Stimulated activated CD8-positive, alpha-beta memory T cell treated with anti-CD3 and anti-CD28 coated beads, Interleukin-15, amount 100 ng/mL, for 24 hours (primary cell): ENCODE measurements at regions not wholly inside any gene's neighbourhood (a gene's known extent, or its start where the extent isn't known, plus 50 kb on each side); places are given as distances from the start of the nearest gene placed in this dataset.

Experiments
- DNase-seq: peaks from one replicate; pipeline ENCODE4 v3.0.0-alpha.2; 2020; ENCODE audit warnings: low read depth

DNA sequence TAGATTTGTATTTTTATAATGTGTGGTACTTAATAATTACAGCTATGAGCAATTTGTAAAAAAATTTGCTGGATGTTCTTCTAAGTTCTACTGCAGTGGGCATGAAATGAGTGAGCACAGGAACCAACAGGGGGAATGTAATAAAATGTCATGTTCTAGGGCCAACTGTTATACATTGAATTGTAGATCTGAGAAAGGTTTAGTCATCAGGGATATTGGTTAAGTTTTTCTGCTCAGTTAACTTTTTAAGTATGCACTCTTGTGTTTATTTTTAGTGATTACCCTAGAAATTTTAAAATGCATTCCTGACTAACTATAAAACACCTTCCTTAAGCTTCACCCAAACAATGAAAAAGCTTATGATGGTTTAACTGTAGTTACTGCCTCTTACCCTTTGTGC is 101.8 kb downstream of the CAND1 start:
- DNase-seq: no peak

DNA sequence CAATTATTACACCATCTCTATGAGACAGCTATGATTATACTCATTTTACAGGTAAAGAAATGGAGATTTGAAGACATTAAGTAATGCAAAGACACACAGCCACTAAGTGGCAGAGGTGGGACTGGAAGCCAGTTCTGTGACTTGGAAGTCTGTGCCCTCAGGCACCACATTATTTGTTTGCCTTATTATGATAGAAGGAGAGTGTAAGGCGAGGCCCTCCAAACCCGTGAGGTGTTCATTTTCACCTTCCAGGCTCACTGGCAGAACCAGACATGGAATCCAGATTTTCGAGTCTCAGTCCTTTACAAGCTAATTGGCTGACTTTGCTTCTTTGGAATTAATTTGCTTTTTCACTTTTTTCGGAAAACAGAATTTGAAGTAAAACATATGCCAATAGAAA is 107.9 kb downstream of the CAND1 start:
- no peak for DNase-seq

DNA sequence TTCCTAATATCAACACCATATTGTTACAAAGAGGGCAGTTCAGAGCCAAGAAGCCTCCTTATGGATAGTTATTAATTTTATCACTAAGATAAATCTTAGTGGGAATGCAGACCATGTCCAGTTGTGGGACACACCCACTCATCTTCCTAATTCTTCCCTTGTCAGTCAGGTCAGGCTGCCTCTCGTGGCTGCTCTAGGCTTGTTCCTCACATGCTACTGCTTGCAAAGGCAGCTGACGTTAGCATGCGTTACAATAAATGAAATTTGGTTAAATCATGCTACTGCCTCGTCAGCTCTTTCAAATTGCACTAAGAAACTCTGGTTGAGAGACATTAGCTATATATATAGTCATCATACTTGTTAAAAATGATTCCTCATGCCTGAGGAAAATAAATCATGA is 108.4 kb downstream of the CAND1 start:
- DNase-seq: no peak

DNA sequence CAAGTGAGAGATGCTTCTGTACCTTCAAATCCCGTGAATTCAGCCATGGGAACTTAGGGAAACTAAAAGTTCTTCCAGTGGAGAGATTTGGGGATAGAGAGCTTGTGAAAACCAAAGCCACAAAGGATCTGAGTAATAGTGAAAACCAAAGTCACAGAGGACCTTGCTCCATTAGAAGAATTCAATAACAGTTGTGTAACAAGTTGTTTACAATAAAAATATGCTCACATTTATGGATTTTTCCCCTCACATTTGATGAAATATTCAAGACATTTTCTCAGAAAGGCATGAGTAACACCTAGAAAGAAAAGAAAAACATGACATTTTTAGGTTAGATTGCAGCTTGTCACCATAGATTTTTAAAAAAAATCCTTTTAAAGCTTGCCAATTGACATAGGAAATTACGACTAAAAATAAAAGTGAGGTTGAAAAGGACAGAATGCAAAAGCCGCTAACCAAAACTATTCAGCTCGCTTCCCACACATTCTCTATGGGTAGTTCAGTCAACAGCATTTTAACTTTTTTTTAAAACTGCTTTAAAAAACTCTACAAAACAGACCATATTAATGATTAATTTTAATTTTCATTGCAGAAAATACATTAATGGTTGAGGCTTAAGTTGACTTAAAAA is 113.2 kb downstream of the CAND1 start:
- no peak for DNase-seq

DNA sequence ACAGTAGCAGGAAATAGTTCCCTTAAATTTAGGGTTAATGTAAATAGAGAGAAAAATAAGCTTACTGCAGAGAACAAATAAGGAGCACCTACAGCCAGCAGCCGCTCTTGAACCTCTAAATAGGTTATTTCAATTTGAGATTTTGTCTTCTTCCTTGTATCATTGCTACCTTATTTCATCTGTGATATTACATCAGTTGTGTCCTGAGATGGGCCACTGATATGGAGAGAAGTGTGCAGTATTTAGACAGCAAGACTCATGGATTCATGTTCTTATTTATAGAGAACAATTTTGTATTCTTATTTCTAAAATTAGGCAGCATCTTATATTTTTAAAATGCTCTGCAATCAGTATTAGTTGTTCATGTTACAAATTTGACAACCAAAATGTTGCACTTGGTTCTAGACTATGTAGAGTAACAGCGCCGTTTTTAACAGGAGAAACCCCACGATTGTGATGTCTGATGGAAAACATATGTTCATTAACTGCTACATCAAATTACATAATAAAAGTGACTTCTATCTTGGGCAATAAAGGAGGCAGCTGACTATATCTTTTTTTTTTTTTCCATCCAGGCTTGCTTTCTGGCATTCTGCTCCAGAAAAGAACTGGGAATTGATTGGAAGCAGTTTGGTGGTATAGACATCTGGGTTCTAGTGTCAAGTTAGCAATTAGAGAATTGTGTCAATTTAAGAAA is 117.9 kb downstream of the CAND1 start:
- no peak for DNase-seq

DNA sequence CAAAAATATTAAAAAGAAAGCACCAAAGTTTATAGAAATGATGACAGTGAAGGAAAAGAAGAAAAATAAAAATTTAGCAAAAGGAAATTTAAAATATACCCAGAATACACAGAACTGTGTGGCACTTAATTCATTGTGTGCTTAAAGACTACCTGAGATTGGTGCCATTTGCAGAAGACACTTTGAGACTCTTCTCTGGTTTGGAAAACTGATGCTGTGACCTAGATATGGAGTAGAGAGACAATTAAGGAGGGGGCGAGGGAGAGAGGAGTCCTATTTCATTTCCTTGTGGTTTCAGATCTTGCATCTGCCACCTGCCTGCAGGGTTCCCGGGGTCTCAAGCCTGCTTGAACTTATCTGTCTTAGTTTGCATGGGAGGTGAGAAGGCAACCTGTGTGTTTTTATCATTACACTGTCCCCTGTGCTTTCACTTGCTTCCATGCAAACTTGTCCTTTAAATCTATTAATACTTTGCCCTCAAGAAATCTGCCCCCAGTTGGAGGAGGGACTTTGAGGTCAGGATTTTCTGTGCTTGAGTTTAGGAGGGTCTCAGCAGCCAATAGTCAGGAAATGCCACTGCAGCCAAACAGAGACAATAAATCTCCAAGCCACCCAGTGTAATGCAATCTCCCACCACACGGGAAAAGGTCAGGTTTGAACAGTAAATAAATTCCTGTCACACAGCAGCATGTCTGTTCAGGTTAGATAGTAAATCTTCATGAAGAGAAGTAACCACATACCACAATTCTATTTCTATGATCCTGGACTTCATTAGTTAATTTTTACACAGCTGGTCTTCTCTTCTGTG is 119.4 kb downstream of the CAND1 start:
- DNase-seq: no peak

DNA sequence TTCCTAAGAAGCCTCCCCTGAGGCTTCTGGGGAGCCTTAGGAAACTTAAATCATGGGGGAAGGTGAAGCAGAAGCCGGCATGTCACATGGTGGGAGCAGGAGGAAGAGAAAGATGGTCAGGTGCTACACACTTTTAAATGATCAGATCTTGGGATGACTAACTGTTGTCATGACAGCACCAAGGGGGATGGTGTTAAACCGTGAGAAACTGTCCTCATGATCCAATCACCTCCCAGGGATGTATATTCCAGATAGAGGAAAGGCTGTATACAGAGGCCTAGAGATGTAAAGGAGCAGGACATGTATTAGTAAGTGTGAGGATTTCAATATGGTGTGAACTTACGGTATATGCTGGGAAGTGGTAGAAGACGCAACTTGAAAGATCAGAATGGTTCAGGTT is 121.1 kb downstream of the CAND1 start:
- no peak for DNase-seq

DNA sequence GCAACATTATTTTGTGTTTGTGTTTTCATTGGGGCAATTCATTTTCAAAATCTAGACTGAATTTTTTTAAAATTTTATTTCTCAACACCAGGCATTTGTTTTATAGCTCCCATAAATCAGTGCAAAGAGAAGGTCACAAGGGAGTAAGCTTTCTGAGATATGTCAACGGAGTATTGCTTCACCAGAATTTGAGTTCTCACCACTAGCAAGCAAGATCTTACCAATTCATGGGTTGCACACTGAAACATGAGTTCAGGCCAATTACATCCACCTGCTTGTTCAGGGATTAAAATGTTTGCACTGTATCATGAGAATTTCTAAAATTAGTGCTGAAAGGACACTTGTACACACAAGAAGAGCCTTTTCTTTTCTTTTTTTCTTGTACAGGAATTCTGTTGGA is 121.9 kb downstream of the CAND1 start:
- DNase-seq: no peak

DNA sequence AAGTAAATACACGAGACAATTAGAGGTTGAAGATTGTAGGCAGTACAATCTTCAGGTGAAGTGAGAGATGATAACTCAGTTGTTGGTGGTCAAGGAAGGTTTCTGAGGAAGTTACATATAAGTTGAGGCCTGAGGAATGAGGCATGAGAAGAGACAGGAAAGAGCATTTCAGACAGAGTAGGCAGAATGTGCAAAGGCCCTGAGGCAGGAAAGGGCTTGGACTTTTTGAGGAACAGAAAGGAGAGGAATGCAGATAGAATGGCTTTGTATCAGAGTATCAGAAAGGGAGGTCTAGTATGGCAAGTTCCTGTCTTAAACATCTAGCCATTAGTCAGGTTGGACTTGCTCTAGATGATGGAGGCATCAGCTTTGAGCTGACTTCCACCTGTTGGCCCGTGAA is 122.5 kb downstream of the CAND1 start:
- DNase-seq: no peak

DNA sequence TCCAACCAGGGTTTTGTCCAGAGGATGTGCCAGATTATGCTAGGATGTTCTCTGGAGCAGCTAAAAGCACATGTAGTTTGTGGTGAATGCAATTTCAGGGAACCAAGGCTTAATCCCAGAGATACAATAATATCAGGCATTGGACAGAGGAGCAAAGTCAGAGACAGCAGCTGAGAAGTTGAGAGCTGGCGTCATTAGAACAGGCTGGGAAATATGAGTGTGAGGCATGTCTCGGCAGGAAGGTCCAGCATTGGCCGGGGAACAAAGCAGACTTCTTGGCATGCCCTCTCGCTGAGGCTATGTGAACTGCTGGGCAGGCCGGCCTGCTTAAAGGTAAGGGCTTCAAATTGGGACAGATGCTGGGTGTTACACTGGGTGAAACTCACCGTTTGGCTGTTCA is 125.4 kb downstream of the CAND1 start:
- DNase-seq: no peak

DNA sequence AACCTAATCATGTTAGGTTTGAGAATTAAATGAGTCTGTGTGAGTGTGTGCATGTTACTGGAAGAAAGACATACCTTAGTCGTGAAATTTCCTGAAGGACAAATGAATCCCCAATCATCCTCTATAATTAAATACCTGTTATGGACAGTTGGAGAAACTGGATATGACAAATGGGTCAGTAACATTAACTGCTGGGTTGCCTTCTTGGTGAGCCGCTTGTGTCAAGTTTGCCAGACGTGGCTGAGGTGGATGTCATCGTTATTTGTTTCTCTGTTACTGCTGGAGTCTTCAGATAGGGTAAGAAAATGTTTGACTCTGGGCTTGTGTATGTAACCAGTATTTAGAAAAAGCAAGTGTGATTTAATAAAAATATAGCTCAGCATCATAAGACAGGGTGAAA is 131.6 kb downstream of the CAND1 start:
- no peak for DNase-seq

DNA sequence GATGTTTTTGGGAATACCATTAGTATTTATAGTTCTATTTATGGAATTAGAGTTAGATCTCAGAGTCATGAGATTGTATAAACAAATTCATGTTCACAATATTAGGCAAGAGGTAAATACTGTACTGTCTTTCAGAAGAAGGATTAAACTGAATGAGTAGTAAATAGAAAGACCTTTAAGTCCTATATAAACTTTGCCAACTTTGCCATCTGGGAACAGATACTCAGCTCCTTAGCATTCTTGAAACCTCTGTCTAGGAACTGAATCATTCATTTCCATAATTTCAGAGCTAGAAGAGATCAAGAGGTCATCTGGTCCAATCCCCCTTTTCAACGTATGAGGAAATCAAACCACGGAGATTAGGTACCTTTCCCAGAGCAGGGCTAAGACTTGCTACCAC is 141.1 kb downstream of the CAND1 start:
- no peak for DNase-seq

DNA sequence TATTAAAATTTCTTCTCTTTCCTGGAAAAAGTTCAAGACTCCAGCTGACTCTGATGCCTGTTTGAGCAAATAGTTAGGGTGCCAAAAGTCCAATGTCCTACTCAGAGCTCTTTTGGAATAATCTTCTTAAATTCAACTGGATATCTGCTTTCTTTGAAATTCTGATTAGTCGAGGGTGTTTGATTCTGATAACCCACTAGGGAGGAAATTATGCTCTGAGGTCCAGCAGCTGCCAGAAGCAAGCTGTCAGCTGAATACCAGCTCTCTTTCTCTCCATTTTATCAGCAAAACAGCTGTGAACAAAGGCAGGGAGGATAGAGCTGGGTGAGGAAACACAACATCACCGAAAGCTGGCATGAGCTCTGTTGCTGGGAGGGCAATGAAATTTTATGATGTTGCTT is 141.5 kb downstream of the CAND1 start:
- no peak for DNase-seq

DNA sequence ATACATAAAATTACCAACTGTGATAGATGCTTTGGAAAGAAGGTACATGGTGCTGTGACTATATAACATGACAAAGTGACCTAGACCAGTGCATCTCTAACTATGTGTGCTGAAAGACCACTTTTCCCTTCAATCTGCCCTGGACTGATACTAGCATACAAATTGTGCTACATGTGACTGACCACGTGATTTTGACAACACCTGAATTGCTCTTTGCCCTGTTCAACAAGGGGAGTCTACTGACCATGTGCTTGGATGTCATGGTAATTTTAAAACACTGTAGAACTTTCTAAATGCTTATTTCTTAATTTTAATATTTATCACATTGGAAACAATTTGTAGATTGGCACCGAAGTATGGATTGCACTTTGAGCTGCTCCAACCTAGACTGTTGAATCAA is 142.4 kb downstream of the CAND1 start:
- DNase-seq: no peak

DNA sequence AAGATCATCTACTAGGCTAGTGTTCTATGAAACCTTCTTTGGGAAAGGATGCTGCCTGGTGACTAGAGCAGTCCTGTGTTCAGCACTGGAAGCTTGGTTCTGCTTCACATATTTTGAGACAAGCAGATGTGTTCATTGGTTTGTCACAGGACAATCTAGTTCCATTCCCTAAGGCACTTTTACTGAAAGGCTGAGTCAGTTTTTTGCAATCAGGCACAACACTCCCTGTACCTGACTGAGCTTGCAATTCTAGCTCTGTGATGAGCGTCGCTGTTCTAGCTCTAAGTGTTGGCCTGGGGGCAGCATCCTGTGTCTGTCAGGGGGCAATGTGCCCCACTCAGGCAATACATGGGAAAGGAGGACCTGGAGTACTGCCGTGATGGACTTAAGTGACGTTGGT is 144.4 kb downstream of the CAND1 start:
- no peak for DNase-seq

DNA sequence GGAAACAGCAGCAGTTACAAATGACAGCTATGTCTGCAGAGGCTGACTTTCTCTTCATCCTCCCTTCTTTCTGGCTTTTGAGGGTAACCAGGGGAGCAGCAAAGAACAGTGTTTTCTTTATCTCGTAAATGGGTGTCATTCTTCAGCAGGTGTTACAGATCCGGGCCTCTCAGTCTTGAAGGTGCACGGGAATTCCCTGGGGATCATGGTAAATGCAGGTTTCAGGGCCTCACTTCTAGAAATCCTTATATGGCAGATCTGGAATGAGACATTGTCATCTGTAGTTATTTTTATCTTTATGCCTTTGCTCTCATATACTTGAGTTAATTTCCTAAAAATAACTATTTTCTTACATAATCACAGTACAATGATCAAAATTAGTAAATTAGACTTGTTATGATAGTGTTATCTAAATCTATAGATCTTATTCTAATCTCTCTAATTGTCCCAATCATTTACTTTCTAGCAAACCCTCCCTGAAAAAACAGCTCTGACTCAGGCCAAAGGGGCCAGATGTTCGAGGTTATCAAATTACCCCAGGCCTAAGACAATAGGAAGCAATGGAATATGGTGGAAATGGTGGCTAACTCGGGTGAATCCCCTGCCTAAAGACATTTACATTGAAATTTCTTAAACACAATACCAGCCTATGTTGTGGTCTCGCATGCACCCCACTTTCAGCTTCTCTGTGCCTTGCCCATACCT is 145.0 kb downstream of the CAND1 start:
- DNase-seq: no peak

DNA sequence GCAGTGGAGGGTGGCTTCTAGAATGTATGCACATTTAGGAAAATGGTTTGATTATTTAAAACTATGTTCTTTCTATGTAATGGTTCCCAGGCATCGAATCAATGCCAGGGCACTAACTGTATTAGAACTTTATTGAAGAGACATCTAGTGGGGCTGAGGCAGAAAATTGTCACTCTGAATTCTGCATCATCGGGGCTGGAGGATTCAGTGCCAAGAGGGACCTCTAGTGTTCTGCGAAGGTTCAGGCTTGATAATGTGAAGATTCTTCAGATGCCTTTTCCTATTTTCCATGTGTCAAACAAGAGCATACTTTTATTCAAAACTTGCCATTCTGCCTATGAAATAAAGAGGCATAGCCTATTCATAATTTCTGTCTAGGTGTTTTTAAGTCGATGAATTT is 146.3 kb downstream of the CAND1 start:
- DNase-seq: no peak

DNA sequence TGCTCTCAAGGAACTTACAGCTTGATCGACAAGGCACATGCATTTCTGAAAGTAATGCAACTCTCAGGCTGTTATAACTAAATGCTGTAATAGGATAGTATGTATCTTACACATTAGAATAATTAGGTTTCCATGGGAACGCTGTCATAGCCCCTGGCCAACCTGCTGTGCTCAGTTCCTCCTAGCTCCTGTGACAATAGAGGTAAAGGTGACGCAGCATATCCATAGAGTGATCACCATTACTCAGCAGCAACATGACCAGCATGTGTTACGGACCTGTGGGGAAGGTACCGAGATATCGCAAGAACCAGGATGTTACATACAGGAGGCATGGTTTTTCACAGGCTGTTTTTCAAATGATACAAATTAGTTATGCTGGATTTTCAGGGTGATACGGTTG is 150.7 kb downstream of the CAND1 start:
- DNase-seq: no peak

DNA sequence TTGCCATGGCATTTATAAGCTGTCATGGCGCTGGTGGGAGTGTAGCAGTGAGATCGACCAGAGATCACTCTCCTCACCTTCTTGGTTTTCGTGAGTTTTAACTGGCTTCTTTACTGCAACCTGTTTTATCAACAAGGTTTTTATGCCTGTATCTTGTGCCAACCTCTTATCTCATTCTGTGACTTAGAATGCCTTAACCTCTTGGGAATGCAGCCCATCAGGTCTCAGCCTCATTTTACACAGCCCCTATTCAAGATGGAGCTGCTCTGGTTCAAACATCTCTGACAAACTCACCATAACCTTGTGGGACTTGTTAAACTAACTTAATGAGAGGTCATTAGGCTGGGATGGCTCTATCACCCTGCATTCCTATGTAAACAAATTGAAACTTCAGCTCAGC is 151.3 kb downstream of the CAND1 start:
- DNase-seq: no peak

DNA sequence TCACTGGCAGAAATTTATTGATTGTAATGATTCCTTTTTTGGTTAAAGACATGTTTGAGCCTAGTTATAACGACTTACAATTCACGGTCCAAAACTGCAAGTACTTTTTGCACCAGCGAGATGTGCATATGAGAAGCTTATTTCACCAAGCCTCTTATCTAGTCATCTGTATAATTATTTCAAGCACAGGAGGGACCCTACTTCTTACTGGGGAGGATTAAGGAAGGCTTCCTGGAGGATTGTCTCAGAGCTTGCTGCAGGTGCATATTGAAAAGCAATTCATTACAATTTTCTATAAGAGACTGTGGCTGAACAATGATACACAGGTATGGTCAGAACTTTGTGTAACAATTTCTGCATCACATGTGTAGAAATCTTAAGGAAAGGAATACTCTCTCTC is 152.9 kb downstream of the CAND1 start:
- DNase-seq: no peak

DNA sequence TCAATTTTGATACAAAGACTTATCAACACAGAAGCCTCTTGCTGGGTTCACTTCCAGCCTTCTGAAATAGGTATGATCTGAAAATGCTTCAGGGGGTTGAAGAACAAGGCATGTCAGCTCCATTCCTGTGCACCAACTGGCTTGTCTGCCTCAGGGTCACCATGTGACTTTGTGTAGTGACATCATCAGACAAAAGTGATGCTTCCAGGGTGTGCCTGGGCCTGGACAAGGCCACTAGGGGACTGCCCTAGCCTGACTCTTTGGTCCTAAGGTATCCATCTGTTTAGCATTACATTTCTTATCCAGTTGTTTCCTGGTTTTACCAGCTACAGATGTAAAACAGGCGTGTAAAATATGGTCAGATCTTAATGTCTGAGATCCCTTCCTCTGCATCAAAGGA is 155.6 kb downstream of the CAND1 start:
- DNase-seq: no peak

DNA sequence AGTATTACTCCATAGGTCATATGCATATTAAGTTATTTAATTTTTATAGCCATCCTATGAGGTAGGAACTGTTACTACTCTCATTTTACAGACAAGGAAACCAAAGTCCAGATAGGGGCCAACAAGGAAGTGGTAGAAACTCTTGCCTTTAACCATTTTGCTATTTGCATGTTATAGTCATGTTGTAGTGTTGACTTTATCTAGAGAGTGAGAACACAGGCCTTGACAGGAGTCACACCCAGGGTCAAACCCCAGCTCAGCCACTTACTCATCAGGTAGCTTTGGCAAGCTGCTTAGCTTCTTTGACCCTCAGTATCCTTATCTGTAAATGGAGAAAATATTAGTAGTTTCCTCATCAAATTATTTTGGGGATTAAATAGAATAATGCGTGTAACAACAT is 156.2 kb downstream of the CAND1 start:
- DNase-seq: no peak

DNA sequence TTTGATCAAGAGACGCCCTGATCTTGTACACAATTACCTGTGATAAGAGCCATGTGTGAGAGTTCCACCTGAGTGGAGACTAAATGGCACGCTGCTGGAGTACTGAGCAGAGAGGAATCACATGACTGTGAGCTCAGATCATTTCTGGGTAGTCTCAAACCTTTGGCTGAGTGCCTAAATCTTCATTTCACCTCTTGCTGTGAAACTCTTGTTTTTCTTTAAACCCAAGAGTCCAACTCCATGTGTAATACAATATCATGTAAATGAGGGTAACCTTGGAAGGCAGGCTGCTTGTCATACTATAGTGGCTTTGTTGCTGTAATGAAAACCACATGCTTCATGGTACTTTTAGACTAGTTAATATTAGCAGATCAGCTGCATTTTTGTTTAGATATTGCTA is 156.9 kb downstream of the CAND1 start:
- DNase-seq: no peak
